OCI-M1 (cell line): ENCODE measurements at regions not wholly inside any gene's neighbourhood (a gene's known extent, or its start where the extent isn't known, plus 50 kb on each side); places are given as distances from the start of the nearest gene placed in this dataset.

Source experiments
- DNase-seq: peaks from one replicate; lab custom pipeline; 2025; lab: John Stamatoyannopoulos, UW

GRCh38 chr13:22740264-22740663 is 440.5 kb upstream of the SGCG start:
- peak; percentile 23 for DNase-seq

GRCh38 chr13:22744688-22745452 is 435.9 kb upstream of the SGCG start:
- DNase-seq: no peak

GRCh38 chr13:22748866-22749577 is 431.8 kb upstream of the SGCG start:
- no peak for DNase-seq

GRCh38 chr13:22749626-22750025 is 431.2 kb upstream of the SGCG start:
- DNase-seq: no peak

- DNase-seq: peak; percentile 14
These were observed 423.2 kb upstream of the SGCG start for GRCh38 chr13:22757530-22758120.

- no peak for DNase-seq
These were observed 422.5 kb upstream of the SGCG start for GRCh38 chr13:22758245-22758644.

- no peak for DNase-seq
These were observed 419.1 kb upstream of the SGCG start for GRCh38 chr13:22761709-22762108.

GRCh38 chr13:22765547-22765946 is 415.2 kb upstream of the SGCG start:
- DNase-seq: peak; percentile 23

- DNase-seq: no peak
These were observed 409.9 kb upstream of the SGCG start for GRCh38 chr13:22770891-22771290.

GRCh38 chr13:22773465-22773864 is 407.3 kb upstream of the SGCG start:
- DNase-seq: no peak

GRCh38 chr13:22776394-22777186 is 404.2 kb upstream of the SGCG start:
- DNase-seq: no peak

- no peak for DNase-seq
These were observed 403.6 kb upstream of the SGCG start for GRCh38 chr13:22777207-22777606.

- DNase-seq: no peak
These were observed 391.7 kb upstream of the SGCG start for GRCh38 chr13:22789027-22789593.

- no peak for DNase-seq
These were observed 390.9 kb upstream of the SGCG start for GRCh38 chr13:22789916-22790315.

- DNase-seq: no peak
These were observed 387.1 kb upstream of the SGCG start for GRCh38 chr13:22793598-22794134.

GRCh38 chr13:22800526-22801401 is 380.0 kb upstream of the SGCG start:
- DNase-seq: no peak

GRCh38 chr13:22801402-22802003 is 379.3 kb upstream of the SGCG start:
- peak; percentile 62 for DNase-seq

- peak; percentile 77 for DNase-seq
These were observed 368.0 kb upstream of the SGCG start for GRCh38 chr13:22812793-22813192.

- peak; percentile 79 for DNase-seq
These were observed 367.0 kb upstream of the SGCG start for GRCh38 chr13:22813531-22814377.
